Esophagus squamous epithelium (tissue), 5 donors: ENCODE measurements at regions not wholly inside any gene's neighbourhood (a gene's known extent, or its start where the extent isn't known, plus 50 kb on each side); places are given as distances from the start of the nearest gene placed in this dataset.
"Not testable (repeated sequence)": the region's sequence is repeated elsewhere in the genome, so short reads cannot be mapped to it uniquely, and the experiment has no call there.

ENCODE experiments used
- DNase-seq: peaks from one replicate; lab custom pipeline; 2025; lab: John Stamatoyannopoulos, UW
- H3K27ac ChIP-seq, 4 donors: fragments of 200-600 bp; sonication (generic); one replicate each; pipeline ENCODE4 v1.5.1; 2016 to 2019; ENCODE audit warnings: mild to moderate bottlenecking in 1 of 4
- H3K27me3 ChIP-seq, 4 donors: fragments of 200-600 bp; sonication (generic); 1 replicate in 3 of 4; 2 replicates in 1 of 4; pipeline versions ENCODE4 v1.5.1 to v1.6.0; 2017 to 2021; ENCODE audit warnings: antibody characterized with exemption in 1 of 4
- H3K36me3 ChIP-seq, 3 donors: fragments of 200-600 bp; sonication (generic); one replicate each; pipeline ENCODE4 v1.5.1; 2016 to 2019
- H3K4me1 ChIP-seq, 3 donors: fragments of 200-600 bp; sonication (generic); one replicate each; pipeline ENCODE4 v1.5.1; 2017 to 2019
- H3K4me3 ChIP-seq, 4 donors: fragments of 200-600 bp; sonication (generic); 1 replicate in 3 of 4; 2 replicates in 1 of 4; pipeline ENCODE4 v1.5.1; 2016 to 2019; ENCODE audit warnings: mild to moderate bottlenecking in 2 of 4, moderate library complexity in 1 of 4
- H3K9me3 ChIP-seq, 3 donors: fragments of 200-600 bp; sonication (generic); one replicate each; pipeline ENCODE4 v1.5.1; 2016 to 2019
- CTCF ChIP-seq, 6 experiments: fragments of 450-650 bp in 4 of 6; fragments of 200-600 bp in 2 of 6; sonication (generic) in 2 of 6; IDR thresholded peaks; one replicate each; pipeline ENCODE4 v1.5.1; 2016 to 2019; ENCODE audit warnings: antibody characterized with exemption in 6 of 6, mild to moderate bottlenecking in 4 of 6, moderate library complexity in 4 of 6
- POLR2A ChIP-seq, 4 donors: fragments of 450-650 bp; IDR thresholded peaks; one replicate each; pipeline ENCODE4 v1.6.1; 2017; ENCODE audit warnings: antibody characterized with exemption in 4 of 4, mild to moderate bottlenecking in 4 of 4, moderate library complexity in 3 of 4
- WGBS, 2 donors: methylation state at CpG; one replicate each; pipeline ENCODE4 v1.1.5; 2018; 5-methylcytosine and 5-hydroxymethylcytosine counted together
- intact Hi-C: fragments of 100-400 bp; cut with DNase I; formaldehyde crosslinking; loops from one replicate; pipeline ENCODE4 v1.15.0; 2022
- donor health status: DM: yes; HTN: yes; CAD: no.

- no peaks in the 10 kb centered on the region for H3K9me3 ChIP-seq
- intact Hi-C loops: no loop called here
- no peak for DNase-seq
- H3K27ac ChIP-seq: no peak overlapping the region
- H3K36me3 ChIP-seq: no peaks in the 10 kb centered on the region
- no peaks in the 10 kb centered on the region for H3K4me1 ChIP-seq
- 65 to 66% methylated on average over 4 of the region's 4 CpGs for WGBS, 2 donors
- no peaks in the 10 kb centered on the region for H3K27me3 ChIP-seq
- no peak overlapping the region for H3K4me3 ChIP-seq
- TF ChIP-seq CTCF (IDR thresholded peaks at IDR 0.05) (no peak), POLR2A (IDR thresholded peaks at IDR 0.05) (no peak)
Measured at GRCh38 chr14:25832585-25832984, 765.2 kb downstream of the NOVA1 start.

- TF ChIP-seq POLR2A (IDR thresholded peaks at IDR 0.05): no peak
- no peak for TF ChIP-seq CTCF (IDR thresholded peaks at IDR 0.05)
Measured at GRCh38 chr14:25828562-25828961, 769.3 kb downstream of the NOVA1 start.

GRCh38 chr14:25826105-25826504, 771.7 kb downstream of the NOVA1 start:
- no peak overlapping the region for H3K4me3 ChIP-seq
- no peaks in the 10 kb centered on the region for H3K9me3 ChIP-seq
- no peaks in the 10 kb centered on the region for H3K4me1 ChIP-seq
- no peak overlapping the region for H3K27ac ChIP-seq
- WGBS, 2 donors: 60 to 88% methylated on average over 1 of the region's 1 CpG
- H3K36me3 ChIP-seq: no peaks in the 10 kb centered on the region
- no peak for DNase-seq
- H3K27me3 ChIP-seq: no peaks in the 10 kb centered on the region
- intact Hi-C loops: no loop called here
- TF ChIP-seq CTCF (IDR thresholded peaks at IDR 0.05) (no peak), POLR2A (IDR thresholded peaks at IDR 0.05) (no peak)

More at GRCh38 chr14:25828562-25828961, 769.3 kb downstream of the NOVA1 start:
- Histone ChIP-seq H3K9me3 (no peaks in the 10 kb centered on the region), H3K4me3 (no peak overlapping the region), H3K36me3 (no peaks in the 10 kb centered on the region), H3K27ac (no peak overlapping the region), H3K27me3 (no peaks in the 10 kb centered on the region), H3K4me1 (no peaks in the 10 kb centered on the region)
- no peak for DNase-seq
- intact Hi-C loops: no loop called here
- WGBS, 2 donors: 89 to 92% methylated on average over 4 of the region's 4 CpGs

- Histone ChIP-seq H3K36me3 (no peaks in the 10 kb centered on the region), H3K9me3 (no peaks in the 10 kb centered on the region), H3K27me3 (no peaks in the 10 kb centered on the region), H3K4me3 (no peak overlapping the region), H3K4me1 (no peaks in the 10 kb centered on the region), H3K27ac (no peak overlapping the region)
- TF ChIP-seq POLR2A (IDR thresholded peaks at IDR 0.05): no peak
- no peak for TF ChIP-seq CTCF (IDR thresholded peaks at IDR 0.05)
- intact Hi-C loops: no loop called here
- WGBS, 2 donors: 73 to 89% methylated on average over 1 of the region's 1 CpG
- DNase-seq: no peak
Measured at GRCh38 chr14:25820368-25820767, 770.4 kb upstream of the STXBP6 start.

- intact Hi-C loops, H3K4me1 ChIP-seq, H3K27ac ChIP-seq, H3K36me3 ChIP-seq, H3K4me3 ChIP-seq, H3K9me3 ChIP-seq, DNase-seq, H3K27me3 ChIP-seq: not testable (repeated sequence)
- WGBS, 2 donors: 64 to 70% methylated on average over 2 to 3 of the region's 3 CpGs
Measured at GRCh38 chr14:25814622-25815021, 764.7 kb upstream of the STXBP6 start.

- no peak overlapping the region for H3K27ac ChIP-seq
- intact Hi-C loops: no loop called here
- TF ChIP-seq CTCF (IDR thresholded peaks at IDR 0.05): no peak
- TF ChIP-seq POLR2A (IDR thresholded peaks at IDR 0.05): no peak
- H3K27me3 ChIP-seq: no peaks in the 10 kb centered on the region
- no peak overlapping the region for H3K4me3 ChIP-seq
- H3K9me3 ChIP-seq: no peaks in the 10 kb centered on the region
- DNase-seq: no peak
- H3K4me1 ChIP-seq: no peaks in the 10 kb centered on the region
- H3K36me3 ChIP-seq: no peaks in the 10 kb centered on the region
- 44 to 58% methylated on average over 2 of the region's 2 CpGs for WGBS, 2 donors
Measured at GRCh38 chr14:25803386-25804018, 753.6 kb upstream of the STXBP6 start.
